Neural progenitor cell (in vitro differentiated cells): ENCODE measurements at regions not wholly inside any gene's neighbourhood (a gene's known extent, or its start where the extent isn't known, plus 50 kb on each side); places are given as distances from the start of the nearest gene placed in this dataset.

Experiments used
- CTCF ChIP-seq: fragments of 200-600 bp; sonication (generic); IDR thresholded peaks from 2 replicates; pipeline ENCODE4 v1.5.1; 2017; ENCODE audit warnings: antibody characterized with exemption, mild to moderate bottlenecking
- EZH2 ChIP-seq: fragments of 200-600 bp; sonication (generic); IDR thresholded peaks from 2 replicates; pipeline ENCODE4 v1.6.1; 2017; ENCODE audit warnings: antibody characterized with exemption, mild to moderate bottlenecking, moderate library complexity
- EZH2phosphoT487 ChIP-seq: fragments of 200-600 bp; sonication (generic); IDR thresholded peaks from 2 replicates; pipeline ENCODE4 v1.6.1; 2017; ENCODE audit warnings: antibody characterized with exemption

GRCh38 chr5:120146787-120147186 is 317.3 kb upstream of the PRR16 start:
- no peak for TF ChIP-seq CTCF
- no peak for TF ChIP-seq EZH2phosphoT487
- TF ChIP-seq EZH2, result no peak
